ENCODE measurements at regions not wholly inside any gene's neighbourhood (a gene's known extent, or its start where the extent isn't known, plus 50 kb on each side); places are given as distances from the start of the nearest gene placed in this dataset.
"Not testable (repeated sequence)": the region's sequence is repeated elsewhere in the genome, so short reads cannot be mapped to it uniquely, and the experiment has no call there.

GRCh38 chr1:114263343-114263742, 109.7 kb upstream of the SYT6 start:
- no peak for DNase-seq

- DNase-seq: no peak
Measured at GRCh38 chr1:114262337-114262736, 108.7 kb upstream of the SYT6 start.

- no peak for DNase-seq
Measured at GRCh38 chr1:114260805-114261484, 107.3 kb upstream of the SYT6 start.

GRCh38 chr1:114259511-114260160, 106.0 kb upstream of the SYT6 start:
- DNase-seq: no peak

GRCh38 chr1:114258633-114259032, 105.0 kb upstream of the SYT6 start:
- DNase-seq: no peak

GRCh38 chr1:114258074-114258473, 104.4 kb upstream of the SYT6 start:
- no peak for DNase-seq

- no peak for DNase-seq
Measured at GRCh38 chr1:114257554-114257953, 103.9 kb upstream of the SYT6 start.

GRCh38 chr1:114253900-114254299, 100.2 kb upstream of the SYT6 start:
- DNase-seq: no peak

GRCh38 chr1:114251573-114251939, 97.9 kb upstream of the SYT6 start:
- DNase-seq: no peak

GRCh38 chr1:114250683-114251572, 97.3 kb upstream of the SYT6 start:
- DNase-seq: no peak

- DNase-seq: no peak
Measured at GRCh38 chr1:114249691-114250090, 96.0 kb upstream of the SYT6 start.

- DNase-seq: no peak
Measured at GRCh38 chr1:114248162-114248561, 94.5 kb upstream of the SYT6 start.

- not testable (repeated sequence) for DNase-seq
Measured at GRCh38 chr1:114242531-114243210, 89.0 kb upstream of the SYT6 start.

- no peak for DNase-seq
Measured at GRCh38 chr1:114238053-114238452, 84.4 kb upstream of the SYT6 start.

- DNase-seq: no peak
Measured at GRCh38 chr1:114236517-114236916, 82.8 kb upstream of the SYT6 start.

- DNase-seq: no peak
Measured at GRCh38 chr1:114235960-114236359, 82.3 kb upstream of the SYT6 start.

- DNase-seq: no peak
Measured at GRCh38 chr1:114235281-114235680, 81.6 kb upstream of the SYT6 start.

GRCh38 chr1:114234408-114235124, 80.9 kb upstream of the SYT6 start:
- no peak for DNase-seq

- DNase-seq: no peak
Measured at GRCh38 chr1:114232691-114233090, 79.0 kb upstream of the SYT6 start.

GRCh38 chr1:114231301-114231700, 77.6 kb upstream of the SYT6 start:
- DNase-seq: no peak

GRCh38 chr1:114229368-114229767, 75.7 kb upstream of the SYT6 start:
- DNase-seq: no peak

- DNase-seq: no peak
Measured at GRCh38 chr1:114227059-114227458, 73.4 kb upstream of the SYT6 start.

All from skin of body (tissue), 1 donor.